PC-9 (cell line): ENCODE measurements at regions not wholly inside any gene's neighbourhood (a gene's known extent, or its start where the extent isn't known, plus 50 kb on each side); places are given as distances from the start of the nearest gene placed in this dataset.

ENCODE experiments used
- BruUV-seq: library from RNA; stranded (reverse); fragments of 400-500 nt; replicated peaks from 2 replicates; lab custom pipeline; 2021; lab: Mats Ljungman, UMichigan
- CTCF ChIA-PET: fragments of 300-600 bp; sonication (Branson Sonifier 250); formaldehyde crosslinking; loops from one replicate; lab custom pipeline; 2022; ENCODE audit warnings: antibody characterized with exemption; lab: Charles Lee
- POLR2A ChIA-PET: fragments of 300-600 bp; sonication (Branson Sonifier 250); formaldehyde crosslinking; loops from one replicate; lab custom pipeline; 2022; ENCODE audit warnings: antibody characterized with exemption; ENCODE audit not compliant: unreplicated experiment; lab: Charles Lee
- DNase-seq, 2 experiments: peaks; one replicate each; pipeline versions ENCODE4 v3.0.0 to v3.0.0-alpha.2; 2015 to 2022; ENCODE audit warnings: mixed read lengths in 1 of 2
- H2AFZ ChIP-seq: fragments of 200-600 bp; sonication (generic); 2 replicates; pipeline ENCODE4 v1.8.1; 2017; ENCODE audit warnings: antibody characterized with exemption
- H3F3A ChIP-seq: fragments of 200-600 bp; sonication (generic); 2 replicates; pipeline ENCODE4 v1.8.1; 2017; ENCODE audit warnings: antibody characterized with exemption, mild to moderate bottlenecking, low read depth; ENCODE audit not compliant: insufficient read depth
- H3K27ac ChIP-seq: fragments of 200-600 bp; sonication (generic); 2 replicates; pipeline ENCODE4 v1.6.1; 2016; ENCODE audit warnings: mixed run types
- H3K27me3 ChIP-seq: fragments of 200-600 bp; sonication (generic); 2 replicates; pipeline ENCODE4 v1.6.1; 2016; ENCODE audit warnings: low read depth, mixed run types; ENCODE audit not compliant: insufficient read depth
- H3K36me3 ChIP-seq: fragments of 200-600 bp; sonication (generic); 2 replicates; pipeline ENCODE4 v1.6.1; 2016; ENCODE audit warnings: low read depth, mixed run types
- H3K4me1 ChIP-seq: fragments of 200-600 bp; sonication (generic); replicated peaks from 2 replicates; pipeline ENCODE4 v1.6.1; 2016; ENCODE audit warnings: mixed run types; ENCODE audit not compliant: insufficient read depth
- H3K4me2 ChIP-seq: fragments of 200-600 bp; sonication (generic); 2 replicates; pipeline ENCODE4 v1.6.1; 2017; ENCODE audit warnings: mixed run types
- H3K4me3 ChIP-seq: fragments of 200-600 bp; sonication (generic); 2 replicates; pipeline ENCODE4 v1.6.1; 2016; ENCODE audit warnings: mixed run types
- H3K79me2 ChIP-seq: fragments of 200-600 bp; sonication (generic); 2 replicates; pipeline ENCODE4 v1.6.1; 2017; ENCODE audit warnings: low read depth, mixed run types
- H3K9me2 ChIP-seq: fragments of 200-600 bp; sonication (generic); 2 replicates; pipeline ENCODE4 v1.8.1; 2017; ENCODE audit warnings: mild to moderate bottlenecking; ENCODE audit not compliant: insufficient read depth
- H3K9me3 ChIP-seq: fragments of 200-600 bp; sonication (generic); 2 replicates; pipeline ENCODE4 v1.8.1; 2016; ENCODE audit warnings: low read depth; ENCODE audit not compliant: insufficient read depth
- H4K20me1 ChIP-seq: fragments of 200-600 bp; sonication (generic); 2 replicates; pipeline ENCODE4 v1.8.1; 2017; ENCODE audit not compliant: insufficient read depth
- CTCF ChIP-seq: fragments of 200-600 bp; sonication (generic); conservative IDR thresholded peaks from 2 replicates; pipeline ENCODE4 v1.6.1; 2017; ENCODE audit warnings: mixed run types, antibody characterized with exemption, mild to moderate bottlenecking, moderate library complexity
- EZH2 ChIP-seq: fragments of 200-600 bp; sonication (generic); IDR thresholded peaks from 2 replicates; pipeline ENCODE4 v1.8.0; 2017; ENCODE audit warnings: antibody characterized with exemption, low read depth
- intact Hi-C: fragments of 100-400 bp; cut with micrococcal nuclease; formaldehyde crosslinking; loops from one replicate; pipeline ENCODE4 v1.10.0; 2022; ENCODE audit not compliant: unreplicated experiment

GRCh38 chr5:99119326-99119725 is 190.5 kb upstream of the CHD1 start:
- H4K20me1 ChIP-seq, result no peaks in the 10 kb centered on the region
- H3K4me2 ChIP-seq, result no peak overlapping the region
- H3K27ac ChIP-seq, result no peak overlapping the region
- TF ChIP-seq CTCF, result no peak
- no peak for TF ChIP-seq EZH2
- H3K4me1 ChIP-seq, result no peaks in the 10 kb centered on the region
- H3K9me2 ChIP-seq, result no peaks in the 10 kb centered on the region
- H3K4me3 ChIP-seq, result no peak overlapping the region
- CTCF ChIA-PET, result no interaction called here
- H3K9me3 ChIP-seq, result no peaks in the 10 kb centered on the region
- intact Hi-C loops, result no loop called here
- POLR2A ChIA-PET, result no interaction called here
- no peak for DNase-seq
- no peaks in the 10 kb centered on the region for H3F3A ChIP-seq
- H3K79me2 ChIP-seq, result no peaks in the 10 kb centered on the region
- no peaks in the 10 kb centered on the region for H3K27me3 ChIP-seq
- no peaks in the 10 kb centered on the region for H3K36me3 ChIP-seq
- BruUV-seq, result no TSS peak
- no peak overlapping the region for H2AFZ ChIP-seq

GRCh38 chr5:99116526-99116925 is 187.7 kb upstream of the CHD1 start:
- H3K4me3 ChIP-seq, result no peak overlapping the region
- H3K4me1 ChIP-seq, result no peaks in the 10 kb centered on the region
- TF ChIP-seq EZH2 (no peak), CTCF (no peak)
- no peak overlapping the region for H3K4me2 ChIP-seq
- H2AFZ ChIP-seq, result no peak overlapping the region
- no peaks in the 10 kb centered on the region for H3K9me3 ChIP-seq
- H3K27ac ChIP-seq, result no peak overlapping the region
- DNase-seq, result no peak
- no peaks in the 10 kb centered on the region for H3K79me2 ChIP-seq
- H3K27me3 ChIP-seq, result no peaks in the 10 kb centered on the region
- H3F3A ChIP-seq, result no peaks in the 10 kb centered on the region
- ChIA-PET POLR2A (no interaction called here), CTCF (no interaction called here)
- intact Hi-C loops, result no loop called here
- BruUV-seq, result no TSS peak
- H4K20me1 ChIP-seq, result no peaks in the 10 kb centered on the region
- H3K36me3 ChIP-seq, result no peaks in the 10 kb centered on the region
- H3K9me2 ChIP-seq, result no peaks in the 10 kb centered on the region

- no peaks in the 10 kb centered on the region for H3K9me2 ChIP-seq
- POLR2A ChIA-PET, result no interaction called here
- no peaks in the 10 kb centered on the region for H3K36me3 ChIP-seq
- H3K4me2 ChIP-seq, result no peak overlapping the region
- CTCF ChIA-PET, result no interaction called here
- no peaks in the 10 kb centered on the region for H3K27me3 ChIP-seq
- no peak overlapping the region for H3K4me3 ChIP-seq
- no peaks in the 10 kb centered on the region for H3K9me3 ChIP-seq
- intact Hi-C loops, result no loop called here
- H4K20me1 ChIP-seq, result no peaks in the 10 kb centered on the region
- no peaks in the 10 kb centered on the region for H3F3A ChIP-seq
- no peak overlapping the region for H2AFZ ChIP-seq
- no peaks in the 10 kb centered on the region for H3K79me2 ChIP-seq
- no peak for DNase-seq
- TF ChIP-seq EZH2 (no peak), CTCF (no peak)
- no peak overlapping the region for H3K27ac ChIP-seq
- BruUV-seq, result no TSS peak
- no peaks in the 10 kb centered on the region for H3K4me1 ChIP-seq
Observed at GRCh38 chr5:99109894-99110293, 181.1 kb upstream of the CHD1 start.
